Activated CD4-positive, alpha-beta T cell treated with anti-CD3 and anti-CD28 coated beads, Interleukin-2, amount 10 ng/mL, durations not matched to agents 7 days and 5 days (primary cell): ENCODE measurements at regions not wholly inside any gene's neighbourhood (a gene's known extent, or its start where the extent isn't known, plus 50 kb on each side); places are given as distances from the start of the nearest gene placed in this dataset.

Source experiments
- CTCF ChIA-PET: fragments of 350-600 bp; sonication (Branson Sonifier 250); formaldehyde crosslinking; loops from one replicate; lab custom pipeline; 2021; ENCODE audit warnings: antibody characterized with exemption; lab: Charles Lee
- POLR2A ChIA-PET: fragments of 350-600 bp; sonication (Branson Sonifier 250); formaldehyde crosslinking; loops from one replicate; lab custom pipeline; 2021; ENCODE audit warnings: antibody characterized with exemption; lab: Charles Lee
- DNase-seq: peaks from one replicate; pipeline ENCODE4 v3.0.0-alpha.2; 2020
- H3K27ac Mint-ChIP-seq: one replicate; pipeline ENCODE4 v1.8.0; 2021; ENCODE audit warnings: mild to moderate bottlenecking, moderate library complexity, mixed read lengths
- H3K27me3 Mint-ChIP-seq: one replicate; pipeline ENCODE4 v1.8.0; 2021; ENCODE audit warnings: mixed read lengths
- H3K36me3 Mint-ChIP-seq: one replicate; pipeline ENCODE4 v1.8.0; 2021; ENCODE audit warnings: low read depth, mixed read lengths
- H3K4me1 Mint-ChIP-seq: one replicate; pipeline ENCODE4 v1.8.0; 2021; ENCODE audit warnings: mixed read lengths
- H3K4me3 Mint-ChIP-seq: one replicate; pipeline ENCODE4 v1.8.0; 2021; ENCODE audit warnings: mild to moderate bottlenecking, moderate library complexity, mixed read lengths
- H3K9me3 Mint-ChIP-seq: one replicate; pipeline ENCODE4 v1.8.0; 2021; ENCODE audit warnings: mixed read lengths

DNA sequence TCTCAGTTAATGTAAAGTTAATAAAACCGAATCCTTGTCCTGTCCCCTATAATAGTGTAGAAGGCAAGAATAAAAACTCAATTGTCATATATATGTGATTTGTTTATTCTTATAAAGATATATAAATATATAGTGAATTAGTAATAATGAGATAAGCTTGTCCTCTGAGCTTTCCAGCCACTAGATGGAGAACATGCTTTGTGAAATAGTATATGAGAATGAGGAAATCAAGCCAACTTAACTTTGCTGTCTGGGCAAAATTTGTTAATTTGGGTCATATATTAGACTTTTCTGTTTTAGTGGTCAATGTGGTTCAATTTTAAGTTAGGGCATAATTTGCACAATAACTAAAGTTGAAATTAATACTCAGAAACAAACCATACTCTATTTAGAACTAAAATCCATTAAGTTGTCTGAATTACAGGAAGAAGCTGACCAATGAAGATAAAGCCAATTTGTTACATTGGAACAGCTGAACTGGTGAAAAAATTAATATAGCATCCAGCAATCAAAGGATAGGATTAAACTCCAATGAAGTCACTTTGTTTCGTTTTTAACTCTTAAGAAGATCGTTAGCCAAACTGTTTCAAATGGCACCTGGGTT, 595.0 kb downstream of the ARL4A start:
- H3K9me3 Mint-ChIP-seq = no peaks in the 10 kb centered on the region
- H3K4me1 Mint-ChIP-seq = no peaks in the 10 kb centered on the region
- CTCF ChIA-PET = no interaction called here
- DNase-seq = no peak
- no peaks in the 10 kb centered on the region for H3K36me3 Mint-ChIP-seq
- no peak overlapping the region for H3K4me3 Mint-ChIP-seq
- no peak overlapping the region for H3K27ac Mint-ChIP-seq
- no peaks in the 10 kb centered on the region for H3K27me3 Mint-ChIP-seq
- POLR2A ChIA-PET = no interaction called here

DNA sequence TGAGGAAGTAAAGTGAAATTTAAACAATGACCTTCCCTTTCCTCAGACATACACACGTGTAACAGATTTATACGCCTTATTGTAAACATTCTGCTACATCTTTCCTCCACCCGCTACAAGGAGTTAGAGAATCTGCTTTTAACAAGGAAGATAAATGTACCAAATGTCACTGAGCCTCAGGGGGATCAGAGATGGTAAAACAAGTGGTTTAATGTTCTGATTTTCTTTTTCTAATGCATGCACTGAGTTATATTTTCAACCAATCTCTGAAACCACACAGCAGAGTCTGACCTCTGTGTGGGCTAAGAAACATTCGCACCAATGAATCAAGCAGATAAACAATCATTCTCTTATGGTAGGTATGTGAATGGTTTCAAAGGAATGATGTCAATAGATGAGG, 599.5 kb downstream of the ARL4A start:
- Mint-ChIP-seq H3K27ac (no peak overlapping the region), H3K4me3 (no peak overlapping the region), H3K36me3 (no peaks in the 10 kb centered on the region), H3K27me3 (no peaks in the 10 kb centered on the region), H3K9me3 (no peaks in the 10 kb centered on the region), H3K4me1 (no peaks in the 10 kb centered on the region)
- no peak for DNase-seq
- CTCF ChIA-PET = no interaction called here
- POLR2A ChIA-PET = no interaction called here

DNA sequence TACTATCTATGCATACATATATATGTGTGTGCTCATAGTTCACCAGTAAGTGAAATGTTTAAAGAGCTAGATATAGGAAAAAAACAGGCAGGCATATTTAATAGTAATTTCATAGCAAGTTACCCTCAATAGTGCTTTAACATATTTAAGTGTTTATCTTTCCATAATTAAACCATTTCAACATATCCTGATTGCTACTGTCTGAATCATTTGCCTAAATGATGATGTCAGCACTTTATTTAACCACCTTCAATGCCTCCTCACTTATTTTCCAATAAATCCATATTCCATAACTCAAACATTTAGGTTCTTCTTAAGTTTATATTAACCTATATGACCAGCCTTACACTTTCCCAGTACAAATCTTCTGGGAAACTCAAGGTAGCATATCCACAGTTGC, 601.1 kb downstream of the ARL4A start:
- Mint-ChIP-seq H3K4me3 (no peak overlapping the region), H3K4me1 (no peaks in the 10 kb centered on the region), H3K9me3 (no peaks in the 10 kb centered on the region), H3K27me3 (no peaks in the 10 kb centered on the region), H3K27ac (no peak overlapping the region), H3K36me3 (no peaks in the 10 kb centered on the region)
- POLR2A ChIA-PET = no interaction called here
- DNase-seq = no peak
- CTCF ChIA-PET = no interaction called here

GRCh38 chr7:13290975-13291374, 603.5 kb downstream of the ARL4A start:
- ChIA-PET CTCF (no interaction called here), POLR2A (no interaction called here)
- no peaks in the 10 kb centered on the region for H3K4me1 Mint-ChIP-seq
- H3K4me3 Mint-ChIP-seq = no peak overlapping the region
- no peaks in the 10 kb centered on the region for H3K9me3 Mint-ChIP-seq
- no peaks in the 10 kb centered on the region for H3K27me3 Mint-ChIP-seq
- H3K36me3 Mint-ChIP-seq = no peaks in the 10 kb centered on the region
- no peak for DNase-seq
- H3K27ac Mint-ChIP-seq = no peak overlapping the region

DNA sequence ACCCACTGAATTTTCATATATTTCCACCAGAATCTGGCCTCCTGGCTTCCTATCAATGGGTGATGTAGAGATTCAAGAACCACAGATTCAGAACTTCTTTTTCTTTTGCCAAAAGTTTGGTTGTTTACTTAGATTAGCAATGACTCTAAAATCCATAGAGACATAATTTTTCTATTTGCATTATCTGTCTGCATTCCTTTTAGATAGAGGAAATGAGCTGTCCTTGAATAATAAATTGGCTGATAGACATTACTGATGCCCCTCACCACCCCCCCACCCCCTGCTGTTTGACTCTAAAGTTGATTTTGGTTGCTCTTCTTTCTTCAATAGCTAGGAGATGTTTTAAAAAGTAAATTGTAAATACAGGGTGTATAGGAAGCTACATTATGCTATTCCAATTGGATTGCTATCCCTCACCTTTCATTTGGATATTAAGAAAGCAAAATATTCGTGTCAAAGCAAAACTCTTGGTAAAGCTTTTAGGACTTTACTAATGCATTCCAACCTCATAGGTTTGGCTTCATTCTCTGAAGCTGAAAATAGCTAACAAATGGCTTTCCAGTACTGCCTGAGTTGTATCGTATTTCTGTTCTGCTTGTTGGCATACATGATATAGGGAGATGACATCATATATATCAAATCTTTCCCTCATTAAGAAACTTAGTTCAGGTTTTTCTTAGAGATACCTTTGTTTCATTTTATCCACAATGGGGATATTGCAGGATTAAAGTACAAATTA, 606.0 kb downstream of the ARL4A start:
- H3K9me3 Mint-ChIP-seq = no peaks in the 10 kb centered on the region
- no peak overlapping the region for H3K27ac Mint-ChIP-seq
- no peaks in the 10 kb centered on the region for H3K4me1 Mint-ChIP-seq
- H3K4me3 Mint-ChIP-seq = no peak overlapping the region
- no peak for DNase-seq
- no peaks in the 10 kb centered on the region for H3K27me3 Mint-ChIP-seq
- ChIA-PET CTCF (no interaction called here), POLR2A (no interaction called here)
- no peaks in the 10 kb centered on the region for H3K36me3 Mint-ChIP-seq

GRCh38 chr7:13307040-13307439, 619.6 kb downstream of the ARL4A start:
- no peak for DNase-seq
- Mint-ChIP-seq H3K9me3 (peaks cover 3% of the 10 kb centered on the region), H3K27me3 (no peaks in the 10 kb centered on the region), H3K36me3 (no peaks in the 10 kb centered on the region), H3K4me3 (no peak overlapping the region), H3K27ac (no peak overlapping the region), H3K4me1 (no peaks in the 10 kb centered on the region)
- ChIA-PET CTCF (interaction anchor here (0.7 kb wide), 1 partner anchor 1736 kb away, joined by 3 read pairs; no protein-coding TSS in a partner anchor), POLR2A (no interaction called here)

DNA sequence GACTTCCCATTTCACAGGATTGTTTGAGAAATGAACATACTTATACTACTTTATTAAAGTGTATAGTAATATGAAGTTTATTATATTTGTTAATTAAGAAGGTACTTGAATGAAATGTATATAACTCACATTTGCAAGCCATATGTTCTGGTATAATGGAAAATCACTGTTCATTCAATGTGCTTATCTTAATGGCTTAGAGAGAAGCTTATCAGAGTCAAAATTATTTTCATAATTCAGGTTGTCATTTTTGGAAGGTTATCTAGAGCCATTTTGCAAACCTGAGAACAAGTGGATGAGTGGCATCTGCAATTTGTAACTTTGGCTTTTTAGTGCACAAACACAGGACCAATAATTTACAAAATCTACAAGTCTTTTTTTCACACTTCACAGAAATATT, 621.0 kb downstream of the ARL4A start:
- Mint-ChIP-seq H3K27ac (no peak overlapping the region), H3K4me1 (no peaks in the 10 kb centered on the region), H3K9me3 (peaks cover 8% of the 10 kb centered on the region), H3K27me3 (no peaks in the 10 kb centered on the region), H3K36me3 (peaks cover 2% of the 10 kb centered on the region), H3K4me3 (no peak overlapping the region)
- DNase-seq = no peak
- ChIA-PET POLR2A (no interaction called here), CTCF (no interaction called here)

- no peak for DNase-seq
- ChIA-PET POLR2A (no interaction called here), CTCF (no interaction called here)
- no peak overlapping the region for H3K4me3 Mint-ChIP-seq
- H3K27ac Mint-ChIP-seq = no peak overlapping the region
- H3K4me1 Mint-ChIP-seq = no peaks in the 10 kb centered on the region
- peaks cover 2% of the 10 kb centered on the region for H3K36me3 Mint-ChIP-seq
- peaks cover 8% of the 10 kb centered on the region for H3K9me3 Mint-ChIP-seq
- H3K27me3 Mint-ChIP-seq = no peaks in the 10 kb centered on the region
These were observed 622.1 kb downstream of the ARL4A start for GRCh38 chr7:13309535-13309934.

DNA sequence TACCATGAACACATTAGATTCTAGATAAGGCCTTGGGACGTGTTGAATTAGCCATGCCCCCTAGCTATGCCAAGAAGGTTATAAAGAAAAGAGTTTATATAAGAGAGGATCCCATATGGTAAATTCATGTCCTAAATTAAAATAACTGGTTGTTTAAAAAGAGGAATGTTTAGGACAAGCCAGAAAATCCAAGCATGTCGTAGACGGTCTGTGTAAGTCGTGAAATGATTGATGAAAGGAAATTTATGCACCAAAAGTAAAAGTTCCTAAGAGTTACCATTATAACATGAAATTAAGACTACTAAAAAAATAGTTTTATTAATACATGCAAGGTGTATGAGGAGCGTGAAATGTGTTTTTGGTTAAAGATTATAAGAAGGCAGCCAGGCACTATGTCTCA, 624.9 kb downstream of the ARL4A start:
- Mint-ChIP-seq H3K9me3 (peaks cover 8% of the 10 kb centered on the region), H3K4me3 (no peak overlapping the region), H3K4me1 (no peaks in the 10 kb centered on the region), H3K27ac (no peak overlapping the region), H3K27me3 (no peaks in the 10 kb centered on the region), H3K36me3 (peaks cover 2% of the 10 kb centered on the region)
- CTCF ChIA-PET = no interaction called here
- DNase-seq = no peak
- POLR2A ChIA-PET = no interaction called here

DNA sequence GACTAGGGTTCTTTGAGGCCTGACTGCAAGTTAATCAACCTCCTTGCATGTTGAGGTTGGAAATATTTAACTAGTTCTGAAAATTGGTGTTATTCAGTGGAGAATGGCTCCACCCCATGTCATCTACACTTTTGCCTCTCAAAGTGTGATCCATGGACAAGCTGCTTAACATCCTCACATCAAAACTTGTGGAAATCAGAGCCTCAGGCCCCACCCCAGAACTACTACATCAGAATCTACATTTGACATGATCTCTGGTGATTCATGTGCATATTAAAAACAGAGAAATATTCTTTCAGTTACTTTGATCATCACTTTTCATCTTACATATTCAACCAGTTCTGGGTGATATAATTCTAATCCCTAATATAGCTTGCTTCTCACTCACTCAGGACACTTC, 632.9 kb downstream of the ARL4A start:
- POLR2A ChIA-PET = no interaction called here
- H3K27ac Mint-ChIP-seq = no peak overlapping the region

GRCh38 chr7:13321316-13321715, 633.9 kb downstream of the ARL4A start:
- H3K4me3 Mint-ChIP-seq = no peak overlapping the region
- H3K36me3 Mint-ChIP-seq = no peaks in the 10 kb centered on the region
- no peaks in the 10 kb centered on the region for H3K27me3 Mint-ChIP-seq
- DNase-seq = no peak
- POLR2A ChIA-PET = no interaction called here
- no peaks in the 10 kb centered on the region for H3K4me1 Mint-ChIP-seq
- no peaks in the 10 kb centered on the region for H3K9me3 Mint-ChIP-seq
- no peak overlapping the region for H3K27ac Mint-ChIP-seq
- CTCF ChIA-PET = no interaction called here

More for the DNA sequence above, 632.9 kb downstream of the ARL4A start:
- DNase-seq = no peak
- no peaks in the 10 kb centered on the region for H3K4me1 Mint-ChIP-seq
- no peak overlapping the region for H3K4me3 Mint-ChIP-seq
- H3K27me3 Mint-ChIP-seq = no peaks in the 10 kb centered on the region
- no peaks in the 10 kb centered on the region for H3K9me3 Mint-ChIP-seq
- CTCF ChIA-PET = no interaction called here
- no peaks in the 10 kb centered on the region for H3K36me3 Mint-ChIP-seq

- H3K36me3 Mint-ChIP-seq = no peaks in the 10 kb centered on the region
- H3K4me3 Mint-ChIP-seq = no peak overlapping the region
- CTCF ChIA-PET = no interaction called here
These were observed 634.7 kb downstream of the ARL4A start for GRCh38 chr7:13322126-13322525.

GRCh38 chr7:13327669-13328068, 640.2 kb downstream of the ARL4A start:
- no peak overlapping the region for H3K27ac Mint-ChIP-seq
- no peaks in the 10 kb centered on the region for H3K9me3 Mint-ChIP-seq
- no peaks in the 10 kb centered on the region for H3K36me3 Mint-ChIP-seq
- ChIA-PET POLR2A (no interaction called here), CTCF (no interaction called here)
- no peak for DNase-seq
- H3K4me1 Mint-ChIP-seq = no peaks in the 10 kb centered on the region
- H3K27me3 Mint-ChIP-seq = no peaks in the 10 kb centered on the region
- no peak overlapping the region for H3K4me3 Mint-ChIP-seq

More at GRCh38 chr7:13322126-13322525, 634.7 kb downstream of the ARL4A start:
- Mint-ChIP-seq H3K9me3 (no peaks in the 10 kb centered on the region), H3K27ac (no peak overlapping the region), H3K27me3 (no peaks in the 10 kb centered on the region), H3K4me1 (no peaks in the 10 kb centered on the region)
- no peak for DNase-seq
- POLR2A ChIA-PET = no interaction called here

DNA sequence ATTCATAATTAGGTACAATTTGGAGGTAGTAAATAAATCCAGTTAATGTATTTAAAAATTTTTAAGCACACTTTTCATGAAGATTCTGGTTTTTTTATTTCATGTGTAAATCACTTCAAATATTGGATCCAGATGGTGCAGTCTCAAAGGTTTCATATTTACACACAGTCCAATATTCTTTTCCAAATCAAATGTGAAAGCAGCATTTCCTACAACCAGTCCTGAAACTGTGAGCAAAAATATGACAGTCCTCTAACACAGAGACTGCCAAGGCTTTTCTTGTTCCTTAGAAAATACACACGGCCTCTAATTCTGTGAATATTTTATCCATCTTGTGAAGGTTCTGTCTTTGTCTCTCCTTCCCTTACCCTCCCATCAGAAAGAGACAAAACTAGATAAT, 645.9 kb downstream of the ARL4A start:
- CTCF ChIA-PET = no interaction called here

More for the DNA sequence above, 645.9 kb downstream of the ARL4A start:
- Mint-ChIP-seq H3K4me1 (no peaks in the 10 kb centered on the region), H3K27ac (no peak overlapping the region), H3K9me3 (no peaks in the 10 kb centered on the region), H3K36me3 (no peaks in the 10 kb centered on the region), H3K27me3 (no peaks in the 10 kb centered on the region), H3K4me3 (no peak overlapping the region)
- POLR2A ChIA-PET = no interaction called here
- no peak for DNase-seq
